ENCODE measurements at regions not wholly inside any gene's neighbourhood (a gene's known extent, or its start where the extent isn't known, plus 50 kb on each side); places are given as distances from the start of the nearest gene placed in this dataset.

- TF ChIP-seq CHD7 (IDR thresholded peaks at IDR 0.05; ENCODE audit: insufficient replicate concordance, low read length), result no peak
- TF ChIP-seq RNF2 (IDR thresholded peaks at IDR 0.05; ENCODE audit: borderline replicate concordance, low read depth, low read length, missing control alignments, poor library complexity, severe bottlenecking), result no peak
- TF ChIP-seq TAF7 (optimal IDR thresholded peaks at IDR 0.05; ENCODE audit: borderline replicate concordance, low read depth, low read length), result no peak
- no peak for TF ChIP-seq CTCF (IDR thresholded peaks at IDR 0.05; ENCODE audit: control extremely low read depth in 1 of 3, insufficient read depth in 1 of 3, low read depth in 1 of 3, low read length in 3 of 3)
Measured at GRCh38 chrX:85569096-85569495, 189.6 kb upstream of the POF1B start (continued).
